ENCODE measurements at regions not wholly inside any gene's neighbourhood (a gene's known extent, or its start where the extent isn't known, plus 50 kb on each side); places are given as distances from the start of the nearest gene placed in this dataset.

GRCh38 chr11:27217948-27218420 lies 145.0 kb downstream of the CCDC34 start:
- DNase-seq (no peak), ATAC-seq (no peak)
- no peaks in the 10 kb centered on the region for H3K27me3 ChIP-seq
- H3K4me1 ChIP-seq = peaks cover 30% of the 10 kb centered on the region
- H3K36me3 ChIP-seq = no peaks in the 10 kb centered on the region
- no peak overlapping the region for H3K4me3 ChIP-seq
- TF ChIP-seq, protein P1, sequence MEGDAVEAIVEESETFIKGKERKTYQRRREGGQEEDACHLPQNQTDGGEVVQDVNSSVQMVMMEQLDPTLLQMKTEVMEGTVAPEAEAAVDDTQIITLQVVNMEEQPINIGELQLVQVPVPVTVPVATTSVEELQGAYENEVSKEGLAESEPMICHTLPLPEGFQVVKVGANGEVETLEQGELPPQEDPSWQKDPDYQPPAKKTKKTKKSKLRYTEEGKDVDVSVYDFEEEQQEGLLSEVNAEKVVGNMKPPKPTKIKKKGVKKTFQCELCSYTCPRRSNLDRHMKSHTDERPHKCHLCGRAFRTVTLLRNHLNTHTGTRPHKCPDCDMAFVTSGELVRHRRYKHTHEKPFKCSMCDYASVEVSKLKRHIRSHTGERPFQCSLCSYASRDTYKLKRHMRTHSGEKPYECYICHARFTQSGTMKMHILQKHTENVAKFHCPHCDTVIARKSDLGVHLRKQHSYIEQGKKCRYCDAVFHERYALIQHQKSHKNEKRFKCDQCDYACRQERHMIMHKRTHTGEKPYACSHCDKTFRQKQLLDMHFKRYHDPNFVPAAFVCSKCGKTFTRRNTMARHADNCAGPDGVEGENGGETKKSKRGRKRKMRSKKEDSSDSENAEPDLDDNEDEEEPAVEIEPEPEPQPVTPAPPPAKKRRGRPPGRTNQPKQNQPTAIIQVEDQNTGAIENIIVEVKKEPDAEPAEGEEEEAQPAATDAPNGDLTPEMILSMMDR (IDR thresholded peaks at IDR 0.05) = no peak
- no peaks in the 10 kb centered on the region for H3K9me3 ChIP-seq
- intact Hi-C loops (cut with DNase I) = no loop called here
- H3K27ac ChIP-seq = no peak overlapping the region

DNA sequence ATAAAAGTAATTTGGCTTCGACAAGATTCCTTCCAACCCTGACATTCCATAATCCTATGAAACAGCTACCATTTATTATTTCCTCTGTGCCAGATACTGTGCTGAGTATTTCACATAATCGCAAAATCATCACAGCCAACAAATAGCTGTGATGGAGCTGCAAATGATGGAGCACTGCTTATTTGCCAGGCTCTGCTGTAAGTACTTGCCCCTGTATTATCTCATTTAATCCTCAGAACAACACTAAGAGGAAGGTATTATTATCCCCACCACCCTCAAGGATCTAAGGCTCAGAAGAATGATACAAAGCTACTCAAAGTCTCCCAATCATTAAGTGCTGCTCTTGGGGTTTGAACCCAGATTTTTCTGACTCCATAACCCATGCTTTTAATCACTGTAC lies 145.5 kb downstream of the CCDC34 start:
- peaks cover 31% of the 10 kb centered on the region for H3K4me1 ChIP-seq
- TF ChIP-seq, protein P1 (IDR thresholded peaks at IDR 0.05) = no peak

DNA sequence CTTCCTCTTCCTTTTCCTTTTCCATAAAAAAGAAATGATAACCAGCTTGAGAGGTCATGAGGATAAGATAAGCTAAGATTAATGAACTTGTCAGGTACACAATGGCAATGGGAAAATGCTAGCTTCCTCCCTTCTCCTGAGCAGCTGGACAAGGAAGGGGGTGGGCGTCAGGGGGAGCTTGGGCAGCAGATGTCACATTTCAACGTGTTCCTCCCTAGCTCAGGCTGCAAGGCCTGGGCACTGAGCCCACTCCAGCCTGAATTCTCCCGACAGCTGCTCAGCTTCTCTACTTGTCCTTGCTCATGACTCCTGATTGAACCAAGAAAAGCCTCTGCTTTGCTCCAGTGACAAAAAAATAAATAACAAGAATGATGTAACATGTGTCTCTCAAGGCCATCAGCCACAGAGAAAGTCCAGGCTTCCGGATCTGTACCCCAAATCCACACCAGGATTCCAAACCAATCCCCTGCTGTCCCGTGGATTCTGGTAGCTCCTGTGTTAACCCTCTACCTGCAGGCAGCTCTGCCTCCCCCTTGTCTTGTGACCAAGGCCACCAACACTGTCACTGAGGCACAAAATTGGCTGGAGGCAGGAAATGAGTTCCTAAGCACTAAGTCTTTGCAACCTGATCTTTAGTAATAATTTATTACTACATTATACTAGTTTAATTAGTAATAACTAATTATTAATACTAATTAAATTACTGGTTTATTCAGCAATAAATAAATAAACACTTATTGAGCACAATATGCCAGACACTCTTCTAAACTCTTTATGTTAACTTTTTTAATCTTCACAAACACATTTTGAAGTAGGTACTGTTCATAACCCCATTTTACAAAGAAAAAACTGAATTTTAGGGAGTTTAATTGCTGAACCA lies 146.5 kb downstream of the CCDC34 start:
- TF ChIP-seq, protein P1 (IDR thresholded peaks at IDR 0.05) = no peak
- peak; percentile 66 for DNase-seq
- Histone ChIP-seq H3K36me3 (no peaks in the 10 kb centered on the region), H3K27me3 (no peaks in the 10 kb centered on the region), H3K27ac (no peak overlapping the region), H3K4me3 (no peak overlapping the region), H3K4me1 (peaks cover 31% of the 10 kb centered on the region), H3K9me3 (no peaks in the 10 kb centered on the region)
- intact Hi-C loops (cut with DNase I) = no loop called here
- ATAC-seq = peak; percentile 73

More for the DNA sequence above, 145.5 kb downstream of the CCDC34 start:
- Histone ChIP-seq H3K27me3 (no peaks in the 10 kb centered on the region), H3K4me3 (no peak overlapping the region), H3K36me3 (no peaks in the 10 kb centered on the region), H3K9me3 (no peaks in the 10 kb centered on the region), H3K27ac (no peak overlapping the region)
- intact Hi-C loops (cut with DNase I) = no loop called here
- DNase-seq (no peak), ATAC-seq (no peak)

DNA sequence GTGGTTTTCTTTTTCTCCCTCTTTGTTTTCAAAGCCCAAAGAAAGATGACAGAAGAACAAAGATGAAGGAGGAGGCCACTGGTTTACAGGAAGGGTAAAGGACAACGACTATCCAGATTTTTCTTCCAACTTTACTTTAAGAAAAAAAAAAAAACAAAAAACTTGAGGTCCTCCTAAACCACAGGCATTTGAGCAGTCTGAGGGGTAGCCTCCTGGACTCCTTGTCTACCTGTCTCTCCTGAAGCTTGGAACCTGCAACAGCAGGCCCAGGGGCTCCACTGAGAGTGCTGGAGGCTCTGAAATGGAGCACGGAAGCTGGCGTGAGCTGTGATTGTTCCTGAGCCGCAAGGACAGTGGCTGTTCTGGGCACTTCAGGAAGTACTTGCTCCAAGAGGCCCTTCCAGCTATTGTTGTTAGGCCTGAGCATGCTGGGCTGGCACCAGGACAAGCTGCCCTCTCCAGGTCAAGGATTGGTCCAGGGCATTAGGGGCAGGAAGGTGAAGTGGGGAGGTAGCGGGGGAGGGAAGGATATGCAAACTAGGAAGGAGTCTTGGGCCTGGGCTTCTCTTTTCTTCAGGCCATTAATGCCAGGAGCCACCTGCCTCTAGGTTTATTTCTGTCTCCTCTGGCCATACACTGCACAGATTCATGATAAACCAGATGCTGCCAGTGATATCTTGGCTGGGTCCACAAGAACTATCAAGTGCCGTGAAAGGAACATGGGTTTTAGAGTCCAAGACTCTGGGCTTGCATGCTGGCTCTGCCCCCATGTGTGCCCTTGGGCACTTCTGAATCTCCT lies 147.3 kb downstream of the CCDC34 start:
- no peak overlapping the region for H3K4me3 ChIP-seq
- H3K4me1 ChIP-seq = peaks cover 31% of the 10 kb centered on the region
- DNase-seq = peak; percentile 76
- no peak overlapping the region for H3K27ac ChIP-seq
- no peaks in the 10 kb centered on the region for H3K36me3 ChIP-seq
- TF ChIP-seq, protein P1 (IDR thresholded peaks at IDR 0.05) = no peak
- peak; percentile 85 for ATAC-seq
- intact Hi-C loops (cut with DNase I) = no loop called here
- no peaks in the 10 kb centered on the region for H3K9me3 ChIP-seq
- no peaks in the 10 kb centered on the region for H3K27me3 ChIP-seq

GRCh38 chr11:27214713-27215112 lies 148.3 kb downstream of the CCDC34 start:
- ATAC-seq (no peak), DNase-seq (no peak)
- Histone ChIP-seq H3K36me3 (no peaks in the 10 kb centered on the region), H3K9me3 (no peaks in the 10 kb centered on the region), H3K27me3 (no peaks in the 10 kb centered on the region), H3K27ac (no peak overlapping the region), H3K4me1 (peaks cover 31% of the 10 kb centered on the region), H3K4me3 (no peak overlapping the region)
- TF ChIP-seq, protein P1 (IDR thresholded peaks at IDR 0.05) = no peak
- intact Hi-C loops (cut with DNase I) = no loop called here

Data from upper lobe of right lung (tissue), 1 donor.